T47D (cell line): ENCODE measurements at regions not wholly inside any gene's neighbourhood (a gene's known extent, or its start where the extent isn't known, plus 50 kb on each side); places are given as distances from the start of the nearest gene placed in this dataset.
"Not testable (repeated sequence)": the region's sequence is repeated elsewhere in the genome, so short reads cannot be mapped to it uniquely, and the experiment has no call there.

Experiments
- DNase-seq, 2 experiments: peaks; one replicate each; pipeline versions ENCODE4 v3.0.0 to v3.0.0-alpha.2; 2011 to 2012; ENCODE audit warnings: low read depth in 1 of 2, low spot score in 1 of 2
- JUND ChIP-seq: IDR thresholded peaks from 2 replicates; pipeline ENCODE4 v1.6.1; 2012; ENCODE audit warnings: low read depth
- in situ Hi-C: cut with HindIII; loops from 2 replicates; pipeline ENCODE4 v1.10.0; 2016; ENCODE audit warnings: low sequenced_read_pairs, low pct_unique_long_range_greater_than_20kb

- in situ Hi-C loops, result no loop called here
- no peak for TF ChIP-seq JUND
Measured at GRCh38 chr14:105885561-105886320, 359.4 kb downstream of the TMEM121 start.

GRCh38 chr14:105886791-105887191 lies 360.4 kb downstream of the TMEM121 start:
- DNase-seq, in situ Hi-C loops: not testable (repeated sequence)

More at GRCh38 chr14:105885561-105886320, 359.4 kb downstream of the TMEM121 start:
- DNase-seq, result no peak

GRCh38 chr14:105887692-105888091 lies 361.3 kb downstream of the TMEM121 start:
- in situ Hi-C loops, result no loop called here
- DNase-seq, result no peak
- TF ChIP-seq JUND, result no peak

GRCh38 chr14:105888151-105888550 lies 361.8 kb downstream of the TMEM121 start:
- TF ChIP-seq JUND, result no peak
- in situ Hi-C loops, result no loop called here
- DNase-seq, result no peak

- in situ Hi-C loops, result no loop called here
- DNase-seq, result no peak
- TF ChIP-seq JUND, result no peak
Measured at GRCh38 chr14:105888784-105889665, 362.6 kb downstream of the TMEM121 start.

- no peak for TF ChIP-seq JUND
- in situ Hi-C loops, result no loop called here
- no peak for DNase-seq
Measured at GRCh38 chr14:105889666-105890473, 363.5 kb downstream of the TMEM121 start.

GRCh38 chr14:105890474-105891220 lies 364.3 kb downstream of the TMEM121 start:
- in situ Hi-C loops, result no loop called here
- no peak for DNase-seq
- no peak for TF ChIP-seq JUND

- in situ Hi-C loops, result no loop called here
- no peak for DNase-seq
- no peak for TF ChIP-seq JUND
Measured at GRCh38 chr14:105891221-105891602, 364.8 kb downstream of the TMEM121 start.

- DNase-seq, result no peak
- in situ Hi-C loops, result no loop called here
- TF ChIP-seq JUND, result no peak
Measured at GRCh38 chr14:105891631-105892452, 365.5 kb downstream of the TMEM121 start.

- DNase-seq, in situ Hi-C loops: not testable (repeated sequence)
Measured at GRCh38 chr14:105892453-105893441, 366.4 kb downstream of the TMEM121 start.

- in situ Hi-C loops, DNase-seq: not testable (repeated sequence)
Measured at GRCh38 chr14:105893686-105894085, 367.3 kb downstream of the TMEM121 start.
